ENCODE measurements at regions not wholly inside any gene's neighbourhood (a gene's known extent, or its start where the extent isn't known, plus 50 kb on each side); places are given as distances from the start of the nearest gene placed in this dataset.

- WGBS, 2 donors (ENCODE audit: low coverage in 1 of 2): 94 to 97% methylated on average over 2 of the region's 2 CpGs
- Histone ChIP-seq H3K4me1 (no peaks in the 10 kb centered on the region), H3K27me3 (no peaks in the 10 kb centered on the region), H3K27ac (no peak overlapping the region), H3K36me3 (no peaks in the 10 kb centered on the region), H3K9me3 (peaks cover 0 to 6% (median 0%) of the 10 kb centered on the region in 3 donors), H3K4me3 (no peak overlapping the region)
- TF ChIP-seq POLR2A (IDR thresholded peaks at IDR 0.05): no peak
- no peak for TF ChIP-seq POLR2AphosphoS5 (IDR thresholded peaks at IDR 0.05)
- TF ChIP-seq EP300 (IDR thresholded peaks at IDR 0.05): no peak
- TF ChIP-seq CTCF (IDR thresholded peaks at IDR 0.05): no peak
- no peak for ATAC-seq
These were observed 225.8 kb upstream of the TRAM1L1 start for GRCh38 chr4:117311215-117311614.

DNA sequence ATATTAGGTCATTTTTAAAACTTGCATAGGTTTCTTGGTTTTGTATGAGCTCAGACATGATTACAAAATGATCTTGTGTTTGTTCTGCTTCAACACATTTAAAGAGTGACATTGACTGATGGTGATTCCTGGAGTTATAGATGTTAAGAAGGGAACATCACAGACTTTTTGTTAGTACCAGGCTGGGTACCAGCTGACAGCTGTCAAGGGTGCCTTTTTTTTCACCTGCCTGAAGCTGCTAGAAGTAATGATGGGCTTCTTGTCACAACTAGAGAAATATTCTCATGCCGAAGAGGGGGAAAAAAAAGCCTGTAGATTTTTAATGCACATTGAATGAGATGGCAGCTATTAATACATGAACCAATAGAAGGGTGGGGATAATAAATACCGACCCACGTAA, 226.6 kb upstream of the TRAM1L1 start:
- no peak for ATAC-seq
- no peak overlapping the region for H3K4me3 ChIP-seq

DNA sequence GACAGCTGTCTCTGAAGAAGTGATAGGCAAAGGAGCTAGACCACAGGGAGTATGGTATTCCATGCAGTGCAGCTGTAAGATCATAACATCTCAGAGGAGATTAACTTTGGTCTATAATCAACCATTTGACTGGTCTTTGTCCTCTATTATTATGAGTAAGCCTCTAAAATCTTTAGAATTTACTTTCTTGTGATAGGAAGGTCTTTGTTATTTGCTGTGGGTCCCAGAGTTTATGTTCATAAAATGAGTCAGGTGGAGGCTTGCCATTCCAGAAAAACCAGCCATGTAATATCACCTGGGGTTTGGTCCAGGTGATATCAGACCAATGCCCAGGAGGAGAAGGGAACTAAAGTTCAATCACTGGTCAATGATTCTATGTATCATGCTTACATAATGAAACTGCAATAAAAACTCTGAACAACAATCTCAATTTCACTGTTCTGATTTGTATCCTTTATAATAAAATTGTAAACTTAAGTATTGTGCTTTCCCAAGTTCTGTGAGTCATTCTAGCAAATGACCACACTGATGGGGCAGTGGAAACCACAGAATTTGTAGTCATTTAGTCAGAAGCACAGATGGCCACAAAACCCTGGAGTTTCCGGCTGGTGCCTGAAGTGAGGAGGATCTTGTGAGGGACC, 239.6 kb upstream of the TRAM1L1 start:
- TF ChIP-seq POLR2AphosphoS5 (IDR thresholded peaks at IDR 0.05) (no peak), EP300 (IDR thresholded peaks at IDR 0.05) (no peak), POLR2A (IDR thresholded peaks at IDR 0.05) (no peak), CTCF (IDR thresholded peaks at IDR 0.05) (no peak)
- no peak overlapping the region for H3K4me3 ChIP-seq
- no peaks in the 10 kb centered on the region for H3K36me3 ChIP-seq
- no peak overlapping the region for H3K27ac ChIP-seq
- H3K4me1 ChIP-seq: no peaks in the 10 kb centered on the region
- 89 to 100% methylated on average over 1 of the region's 1 CpG for WGBS, 2 donors (ENCODE audit: low coverage in 1 of 2)
- no peaks in the 10 kb centered on the region for H3K9me3 ChIP-seq
- H3K27me3 ChIP-seq: no peaks in the 10 kb centered on the region
- no peak for ATAC-seq

More for the DNA sequence above, 226.6 kb upstream of the TRAM1L1 start:
- Histone ChIP-seq H3K27me3 (no peaks in the 10 kb centered on the region), H3K4me1 (no peaks in the 10 kb centered on the region), H3K36me3 (no peaks in the 10 kb centered on the region), H3K27ac (no peak overlapping the region), H3K9me3 (peaks cover 0 to 6% (median 0%) of the 10 kb centered on the region in 3 donors)
- WGBS, 2 donors (ENCODE audit: low coverage in 1 of 2): 84 to 90% methylated on average over 3 of the region's 3 CpGs
- TF ChIP-seq POLR2AphosphoS5 (IDR thresholded peaks at IDR 0.05) (no peak), POLR2A (IDR thresholded peaks at IDR 0.05) (no peak), EP300 (IDR thresholded peaks at IDR 0.05) (no peak), CTCF (IDR thresholded peaks at IDR 0.05) (no peak)

DNA sequence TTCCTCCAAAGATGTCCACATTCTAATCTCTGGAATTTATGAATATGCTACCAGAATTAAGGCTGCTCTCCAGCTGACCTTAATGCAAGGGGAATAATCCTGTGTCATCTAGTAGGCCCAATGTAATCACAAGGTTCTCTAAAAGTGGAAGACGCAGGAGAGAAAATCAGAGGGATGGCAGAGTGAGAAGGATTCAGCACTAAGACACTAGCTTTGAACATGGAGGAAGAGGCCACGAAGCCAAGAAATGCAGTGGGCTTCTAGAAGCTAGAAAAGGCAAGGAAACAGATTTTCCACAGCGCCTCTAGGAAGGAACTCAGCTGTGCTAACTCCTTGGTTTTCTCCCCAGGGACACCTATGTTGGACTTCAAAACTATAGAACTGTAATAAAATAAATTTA, 240.7 kb upstream of the TRAM1L1 start:
- no peak for TF ChIP-seq POLR2A (IDR thresholded peaks at IDR 0.05)
- no peak for TF ChIP-seq CTCF (IDR thresholded peaks at IDR 0.05)
- no peak for TF ChIP-seq EP300 (IDR thresholded peaks at IDR 0.05)
- no peak for TF ChIP-seq POLR2AphosphoS5 (IDR thresholded peaks at IDR 0.05)
- no peak overlapping the region for H3K27ac ChIP-seq
- no peaks in the 10 kb centered on the region for H3K9me3 ChIP-seq
- no peaks in the 10 kb centered on the region for H3K27me3 ChIP-seq
- no peaks in the 10 kb centered on the region for H3K4me1 ChIP-seq
- ATAC-seq: no peak
- no peak overlapping the region for H3K4me3 ChIP-seq
- 36 to 73% methylated on average over 2 to 3 of the region's 3 CpGs for WGBS, 2 donors (ENCODE audit: low coverage in 1 of 2)
- H3K36me3 ChIP-seq: no peaks in the 10 kb centered on the region

- Histone ChIP-seq H3K9me3 (no peaks in the 10 kb centered on the region), H3K27me3 (no peaks in the 10 kb centered on the region), H3K4me1 (no peaks in the 10 kb centered on the region), H3K36me3 (no peaks in the 10 kb centered on the region), H3K4me3 (no peak overlapping the region), H3K27ac (no peak overlapping the region)
- TF ChIP-seq CTCF (IDR thresholded peaks at IDR 0.05): no peak
- TF ChIP-seq EP300 (IDR thresholded peaks at IDR 0.05): no peak
- TF ChIP-seq POLR2A (IDR thresholded peaks at IDR 0.05): no peak
- TF ChIP-seq POLR2AphosphoS5 (IDR thresholded peaks at IDR 0.05): no peak
- 48 to 80% methylated on average over 3 of the region's 3 CpGs for WGBS, 2 donors (ENCODE audit: low coverage in 1 of 2)
- ATAC-seq: no peak
These were observed 242.1 kb upstream of the TRAM1L1 start for GRCh38 chr4:117327491-117327890.

Data from gastroesophageal sphincter (tissue), 4 donors.